Natural killer cell (primary cell): ENCODE measurements at regions not wholly inside any gene's neighbourhood (a gene's known extent, or its start where the extent isn't known, plus 50 kb on each side); places are given as distances from the start of the nearest gene placed in this dataset.

ENCODE experiments used
- ATAC-seq, 3 donors: fragments of 150-1000 bp in 2 of 3; fragments of 200-7000 bp in 1 of 3; cut with Tn5 transposase; 1 replicate in 1 of 3; 2 replicates in 2 of 3; pipeline ENCODE4 v1.10.0; 2021; ENCODE audit warnings: mild to moderate bottlenecking in 2 of 3, moderate library complexity in 2 of 3
- DNase-seq, 2 donors: peaks; one replicate each; pipeline versions ENCODE4 v3.0.0 to v3.0.0-alpha.2; 2013 to 2021; ENCODE audit warnings: mixed read lengths in 1 of 2
- H3K27ac ChIP-seq: one replicate; pipeline ENCODE4 v1.5.1; 2013; ENCODE audit warnings: mild to moderate bottlenecking, low read length
- H3K27me3 ChIP-seq: one replicate; pipeline ENCODE4 v1.6.1; 2013; ENCODE audit warnings: low read length; ENCODE audit not compliant: control insufficient read depth, insufficient read depth
- H3K36me3 ChIP-seq: one replicate; pipeline ENCODE4 v1.6.1; 2013; ENCODE audit warnings: low read length; ENCODE audit not compliant: control insufficient read depth, insufficient read depth
- H3K4me1 ChIP-seq: one replicate; pipeline ENCODE4 v1.6.1; 2013; ENCODE audit warnings: low read length; ENCODE audit not compliant: control insufficient read depth, insufficient read depth
- H3K4me3 ChIP-seq: one replicate; pipeline ENCODE4 v1.5.1; 2013; ENCODE audit warnings: low read length
- H3K9me3 ChIP-seq: one replicate; pipeline ENCODE4 v1.6.1; 2013; ENCODE audit warnings: low read length; ENCODE audit not compliant: control insufficient read depth, insufficient read depth
- H3K27ac Mint-ChIP-seq, 2 donors: one replicate each; pipeline ENCODE4 v1.8.0; 2022; ENCODE audit warnings: mild to moderate bottlenecking in 2 of 2, mixed read lengths in 2 of 2, moderate library complexity in 1 of 2
- H3K27me3 Mint-ChIP-seq, 2 donors: one replicate each; pipeline ENCODE4 v1.8.0; 2022; ENCODE audit warnings: low read depth in 2 of 2, mixed read lengths in 2 of 2
- H3K36me3 Mint-ChIP-seq: one replicate; pipeline ENCODE4 v1.8.0; 2022; ENCODE audit warnings: mixed read lengths
- H3K4me1 Mint-ChIP-seq, 2 donors: one replicate each; pipeline ENCODE4 v1.8.0; 2022; ENCODE audit warnings: mixed read lengths in 2 of 2
- H3K4me3 Mint-ChIP-seq: one replicate; pipeline ENCODE4 v1.8.0; 2022; ENCODE audit warnings: mild to moderate bottlenecking, moderate library complexity, mixed read lengths
- H3K9me3 Mint-ChIP-seq, 2 donors: one replicate each; pipeline ENCODE4 v1.8.0; 2022; ENCODE audit warnings: mixed read lengths in 2 of 2
- CTCF ChIP-seq: fragments of 200-600 bp; IDR thresholded peaks from one replicate; pipeline ENCODE4 v1.8.0; 2022; ENCODE audit warnings: antibody characterized with exemption
- WGBS: methylation state at CpG from one replicate; pipeline ENCODE4 v1.1.7; 2013; ENCODE audit warnings: missing lambda C conversion rate; ENCODE audit not compliant: insufficient coverage; 5-methylcytosine and 5-hydroxymethylcytosine counted together
- intact Hi-C: fragments of 100-400 bp; cut with micrococcal nuclease; formaldehyde crosslinking; loops from one replicate; pipeline ENCODE4 v1.14.2; 2022

- no peaks in the 10 kb centered on the region for H3K36me3 ChIP-seq
- no peak overlapping the region for H3K4me3 Mint-ChIP-seq
- ATAC-seq (no peak), DNase-seq (no peak)
- H3K36me3 Mint-ChIP-seq: no peaks in the 10 kb centered on the region
- H3K4me1 ChIP-seq: no peaks in the 10 kb centered on the region
- H3K27ac ChIP-seq: no peak overlapping the region
- H3K9me3 Mint-ChIP-seq: no peaks in the 10 kb centered on the region
- no peak for TF ChIP-seq CTCF
- no peaks in the 10 kb centered on the region for H3K27me3 Mint-ChIP-seq
- H3K4me3 ChIP-seq: no peak overlapping the region
- H3K9me3 ChIP-seq: no peaks in the 10 kb centered on the region
- WGBS: 88% methylated on average over 1 of the region's 1 CpG
- intact Hi-C loops: no loop called here
- no peak overlapping the region for H3K27ac Mint-ChIP-seq
- H3K27me3 ChIP-seq: no peaks in the 10 kb centered on the region
- no peaks in the 10 kb centered on the region for H3K4me1 Mint-ChIP-seq
Measured at GRCh38 chr2:16082276-16082675, 141.9 kb downstream of the MYCN start.

GRCh38 chr2:16081316-16082200 lies 141.2 kb downstream of the MYCN start:
- Histone ChIP-seq H3K4me3 (no peak overlapping the region), H3K4me1 (no peaks in the 10 kb centered on the region), H3K27ac (no peak overlapping the region), H3K36me3 (no peaks in the 10 kb centered on the region), H3K27me3 (no peaks in the 10 kb centered on the region), H3K9me3 (no peaks in the 10 kb centered on the region)
- H3K36me3 Mint-ChIP-seq: no peaks in the 10 kb centered on the region
- no peak overlapping the region for H3K27ac Mint-ChIP-seq
- H3K4me1 Mint-ChIP-seq: no peaks in the 10 kb centered on the region
- no peak for ATAC-seq
- H3K4me3 Mint-ChIP-seq: no peak overlapping the region
- intact Hi-C loops: no loop called here
- H3K9me3 Mint-ChIP-seq: no peaks in the 10 kb centered on the region
- TF ChIP-seq CTCF: no peak
- no peaks in the 10 kb centered on the region for H3K27me3 Mint-ChIP-seq
- no peak for DNase-seq
- 88% methylated on average over 6 of the region's 7 CpGs for WGBS

- Histone ChIP-seq H3K9me3 (no peaks in the 10 kb centered on the region), H3K36me3 (no peaks in the 10 kb centered on the region), H3K4me3 (no peak overlapping the region), H3K27me3 (no peaks in the 10 kb centered on the region), H3K4me1 (no peaks in the 10 kb centered on the region), H3K27ac (no peak overlapping the region)
- ATAC-seq (no peak), DNase-seq (no peak)
- H3K36me3 Mint-ChIP-seq: no peaks in the 10 kb centered on the region
- H3K4me3 Mint-ChIP-seq: no peak overlapping the region
- H3K4me1 Mint-ChIP-seq: no peaks in the 10 kb centered on the region
- WGBS: 100% methylated on average over 1 of the region's 1 CpG
- no peak overlapping the region for H3K27ac Mint-ChIP-seq
- H3K27me3 Mint-ChIP-seq: no peaks in the 10 kb centered on the region
- no peak for TF ChIP-seq CTCF
- no peaks in the 10 kb centered on the region for H3K9me3 Mint-ChIP-seq
- intact Hi-C loops: no loop called here
Measured at GRCh38 chr2:16080516-16080915, 140.2 kb downstream of the MYCN start.

GRCh38 chr2:16080071-16080470 lies 139.7 kb downstream of the MYCN start:
- intact Hi-C loops: no loop called here

More at GRCh38 chr2:16080071-16080470, 139.7 kb downstream of the MYCN start:
- no peak overlapping the region for H3K27ac Mint-ChIP-seq
- Histone ChIP-seq H3K9me3 (no peaks in the 10 kb centered on the region), H3K36me3 (no peaks in the 10 kb centered on the region), H3K27ac (no peak overlapping the region), H3K4me3 (no peak overlapping the region), H3K27me3 (no peaks in the 10 kb centered on the region), H3K4me1 (no peaks in the 10 kb centered on the region)
- TF ChIP-seq CTCF: no peak
- no peak overlapping the region for H3K4me3 Mint-ChIP-seq
- H3K36me3 Mint-ChIP-seq: no peaks in the 10 kb centered on the region
- H3K9me3 Mint-ChIP-seq: no peaks in the 10 kb centered on the region
- DNase-seq (no peak), ATAC-seq (no peak)
- WGBS: 85% methylated on average over 3 of the region's 4 CpGs
- H3K4me1 Mint-ChIP-seq: no peaks in the 10 kb centered on the region
- H3K27me3 Mint-ChIP-seq: no peaks in the 10 kb centered on the region
